NCI-H2171 (cell line): ENCODE measurements at regions not wholly inside any gene's neighbourhood (a gene's known extent, or its start where the extent isn't known, plus 50 kb on each side); places are given as distances from the start of the nearest gene placed in this dataset.
"Not testable (repeated sequence)": the region's sequence is repeated elsewhere in the genome, so short reads cannot be mapped to it uniquely, and the experiment has no call there.

Source experiments
- DNase-seq: peaks from one replicate; lab custom pipeline; 2025; lab: John Stamatoyannopoulos, UW

- DNase-seq = no peak
These were observed 89.8 kb upstream of the MED13 start for GRCh38 chr17:62154909-62155308.

DNA sequence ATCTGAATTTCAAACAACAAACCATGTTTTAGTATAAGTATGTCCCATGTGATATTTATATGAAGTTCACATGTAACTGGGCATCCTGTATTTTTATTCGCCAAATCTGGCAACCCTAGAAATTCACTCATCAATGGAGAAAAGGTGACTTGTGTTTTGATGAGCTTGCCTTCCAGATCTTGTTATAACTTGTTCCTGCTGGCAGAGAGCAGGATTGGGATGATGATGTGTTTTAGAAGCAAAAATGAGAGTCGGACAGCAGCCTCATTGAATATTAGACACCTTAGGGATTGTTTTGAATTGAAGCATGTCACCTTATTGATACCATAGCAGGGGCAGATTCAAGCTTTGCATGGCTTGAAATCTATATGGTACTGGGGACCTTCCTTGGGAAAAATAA is 85.4 kb upstream of the MED13 start:
- DNase-seq = no peak

- no peak for DNase-seq
These were observed 84.9 kb upstream of the MED13 start for GRCh38 chr17:62149961-62150360.

GRCh38 chr17:62147284-62147683 is 82.2 kb upstream of the MED13 start:
- DNase-seq = no peak

GRCh38 chr17:62140836-62141235 is 75.8 kb upstream of the MED13 start:
- no peak for DNase-seq

- DNase-seq = no peak
These were observed 75.3 kb upstream of the MED13 start for GRCh38 chr17:62140376-62140775.

DNA sequence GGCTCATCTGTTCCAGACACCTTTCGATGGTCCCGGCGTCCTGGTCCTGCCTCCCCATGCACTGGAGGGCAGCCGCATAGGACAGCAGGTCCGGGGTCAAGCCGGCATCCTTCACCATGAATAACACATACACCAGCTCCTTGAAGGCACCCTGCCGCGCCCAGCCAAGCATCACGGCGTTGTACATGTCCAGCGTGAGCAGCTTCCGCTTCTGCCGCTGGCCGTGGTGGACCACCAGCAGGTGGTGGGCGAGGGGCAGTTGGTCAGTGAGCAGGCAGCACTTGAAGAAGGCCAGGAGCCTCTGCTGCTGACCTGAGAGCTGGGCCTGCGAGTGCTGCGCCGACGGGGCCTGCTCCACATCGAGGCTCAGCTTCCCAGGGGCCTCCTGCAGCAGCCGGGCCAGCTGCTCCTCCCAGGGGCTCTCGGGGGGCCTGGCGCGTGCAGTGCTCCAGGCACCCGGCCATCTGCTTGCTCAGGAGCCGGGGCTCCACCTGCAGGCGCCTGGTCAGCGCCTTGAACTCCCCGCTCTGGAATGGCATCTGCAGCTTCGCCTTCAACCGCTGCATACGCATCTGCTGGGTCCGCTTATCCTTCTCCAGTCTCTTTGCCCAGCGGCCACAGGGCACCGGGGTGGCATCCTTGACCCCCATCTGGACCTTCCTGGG is 74.7 kb upstream of the MED13 start:
- DNase-seq = peak; percentile 7

GRCh38 chr17:62139141-62139540 is 74.1 kb upstream of the MED13 start:
- DNase-seq = no peak

DNA sequence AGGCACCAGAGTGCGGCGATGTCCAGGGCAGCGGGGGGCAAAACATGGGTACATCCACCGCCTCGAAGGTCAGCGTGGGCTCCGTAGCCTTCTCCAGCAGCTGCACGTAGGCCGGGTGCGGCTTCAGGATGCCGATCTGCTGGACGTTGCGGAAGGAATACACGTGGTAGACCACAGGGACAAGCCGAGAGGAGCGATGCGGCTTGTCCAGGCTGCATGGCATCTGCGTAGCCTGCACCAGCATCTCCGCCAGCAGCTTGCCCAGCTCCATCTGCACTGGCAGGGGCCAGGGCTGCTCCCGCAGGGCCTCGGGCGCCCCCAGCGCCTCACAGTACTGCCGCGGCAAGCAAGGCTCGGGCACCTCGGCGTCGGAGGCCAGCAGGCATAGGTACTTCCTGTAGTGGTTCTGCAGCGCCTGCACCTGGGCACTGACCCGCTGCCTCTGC is 73.6 kb upstream of the MED13 start:
- DNase-seq = peak; percentile 47

DNA sequence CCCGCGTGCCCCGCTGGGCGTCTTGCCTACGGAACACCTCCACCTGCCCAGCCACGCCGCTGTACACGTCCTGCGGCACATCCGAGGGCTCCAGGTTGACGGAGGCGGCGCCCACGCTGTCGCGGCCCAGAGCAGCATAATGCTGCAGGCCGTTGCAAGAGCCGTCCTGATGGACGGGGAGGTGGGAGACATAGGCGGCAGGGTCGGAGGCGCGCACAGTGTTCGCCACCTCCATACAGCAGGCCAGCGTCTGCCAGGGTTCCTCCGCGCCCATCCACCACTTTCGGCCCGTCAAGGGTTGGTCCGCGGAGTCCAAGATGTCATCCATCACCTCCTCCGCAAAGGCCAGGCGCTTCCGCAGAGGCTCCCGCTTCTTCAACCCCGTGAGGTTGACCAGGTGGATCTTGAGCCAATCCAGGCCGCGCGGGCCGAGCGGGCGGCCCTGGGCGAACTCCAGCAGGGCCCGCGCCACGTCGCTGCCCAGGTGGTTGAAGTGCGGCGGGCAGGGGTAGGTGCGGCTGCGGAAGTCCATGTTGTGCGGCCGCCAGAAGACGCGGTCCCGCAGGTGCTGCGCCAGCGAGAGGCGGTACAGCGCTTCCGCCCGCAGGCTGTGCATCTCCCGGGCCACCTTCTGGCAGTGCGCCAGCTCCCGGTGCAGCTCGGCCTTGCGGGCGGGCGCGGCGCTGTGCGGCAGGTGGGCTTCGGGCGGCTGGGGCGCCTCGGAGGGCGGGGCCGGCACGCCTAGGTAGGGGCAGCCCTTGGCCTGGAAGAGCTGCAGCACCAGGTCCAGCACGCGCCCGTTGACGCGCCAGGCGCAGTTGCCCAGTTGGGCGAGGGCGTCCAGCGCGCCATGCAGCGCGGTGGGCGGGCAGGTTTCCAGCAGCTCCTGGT is 72.9 kb upstream of the MED13 start:
- peak; percentile 35 for DNase-seq

DNA sequence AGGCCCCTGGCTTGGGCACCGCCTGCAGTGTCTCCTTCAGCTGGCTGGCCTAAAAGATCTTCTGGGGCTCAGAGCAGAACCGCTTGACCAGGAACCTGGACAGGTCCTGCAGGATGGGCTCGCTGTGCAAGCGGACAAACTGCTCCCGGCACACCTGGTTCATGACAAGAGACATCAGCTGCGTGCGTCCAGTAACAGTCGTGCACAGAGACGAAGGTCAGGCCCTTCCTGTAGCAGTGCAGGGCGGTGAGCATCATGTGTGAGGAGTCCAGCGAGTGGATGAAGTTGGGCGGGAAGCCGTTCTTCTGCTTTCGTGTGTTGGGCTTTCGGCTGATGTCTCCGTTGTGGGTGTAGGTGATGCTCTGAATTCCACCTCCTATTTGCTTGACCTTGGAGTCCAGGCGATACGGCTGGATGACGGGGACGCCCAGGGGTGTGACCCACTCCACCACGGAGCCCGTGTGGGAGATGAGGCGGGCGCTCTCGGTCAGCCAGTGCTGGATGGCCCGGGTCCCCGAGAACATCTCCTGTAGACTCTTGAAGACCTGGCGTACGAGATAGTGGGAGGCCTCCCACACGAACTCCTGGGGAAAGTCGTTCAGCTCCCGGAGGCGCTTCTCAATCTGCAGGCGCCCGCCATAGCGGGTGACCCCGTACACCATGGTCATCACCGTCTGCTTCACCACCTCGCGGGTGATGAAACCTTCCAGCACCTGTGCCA is 72.1 kb upstream of the MED13 start:
- not testable (repeated sequence) for DNase-seq

GRCh38 chr17:62135742-62136141 is 70.7 kb upstream of the MED13 start:
- no peak for DNase-seq

DNA sequence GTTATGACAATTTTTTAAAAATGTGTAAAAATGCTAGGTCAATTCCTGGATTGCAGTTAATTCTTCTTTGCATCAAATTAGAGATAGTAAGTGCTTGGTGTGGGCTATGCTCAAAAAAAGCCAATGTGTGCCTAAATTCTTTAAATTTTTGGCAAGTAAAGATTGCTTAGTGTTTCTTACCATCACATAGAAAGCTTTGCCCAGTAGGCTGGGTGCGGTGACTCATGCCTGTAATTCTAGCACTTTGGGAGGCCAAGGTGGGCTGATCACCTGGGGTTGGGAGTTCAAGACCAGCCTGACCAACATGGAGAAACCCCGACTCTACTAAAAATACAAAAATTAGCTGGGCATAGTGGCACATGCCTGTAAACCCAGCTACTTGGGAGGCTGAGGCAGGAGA is 70.0 kb upstream of the MED13 start:
- DNase-seq = not testable (repeated sequence)

- DNase-seq = no peak
These were observed 69.3 kb upstream of the MED13 start for GRCh38 chr17:62134397-62134796.

DNA sequence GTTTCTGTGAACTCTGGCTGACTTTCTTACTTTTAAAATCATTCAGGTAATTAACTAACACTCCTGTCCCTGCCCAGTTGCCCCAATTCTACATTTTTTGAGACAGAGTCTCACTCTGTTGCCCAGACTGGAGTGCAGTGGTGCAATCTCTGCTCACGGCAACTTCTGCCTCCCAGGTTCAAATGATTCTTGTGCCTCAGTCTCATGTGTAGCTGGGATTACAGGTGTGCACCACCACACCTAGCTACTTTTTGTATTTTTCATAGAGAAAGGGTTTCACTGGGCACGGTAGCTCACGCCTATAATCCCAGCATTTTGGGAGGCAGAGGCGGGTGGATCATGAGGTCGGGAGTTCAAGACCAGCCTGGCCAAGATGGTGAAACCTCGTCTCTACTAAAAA is 66.2 kb upstream of the MED13 start:
- not testable (repeated sequence) for DNase-seq

DNA sequence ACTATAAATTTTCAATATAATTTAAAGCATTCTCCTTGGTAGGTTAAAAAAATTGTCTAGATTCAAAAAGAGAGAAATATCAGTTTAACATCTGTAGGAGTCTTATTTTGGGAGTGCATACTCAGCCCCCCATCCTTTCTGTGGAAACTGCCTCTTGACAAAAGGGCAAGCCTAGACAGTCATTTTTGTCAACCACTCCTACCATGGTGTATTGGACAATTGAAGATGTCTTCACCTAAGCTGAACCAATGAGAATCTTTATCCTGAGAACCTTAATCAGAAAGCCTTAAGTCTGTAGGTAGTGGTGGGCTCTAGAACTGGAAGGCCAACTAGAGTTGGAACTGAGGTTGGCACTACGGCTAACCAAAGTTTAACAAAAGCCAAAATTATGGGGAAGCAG is 65.7 kb upstream of the MED13 start:
- no peak for DNase-seq

DNA sequence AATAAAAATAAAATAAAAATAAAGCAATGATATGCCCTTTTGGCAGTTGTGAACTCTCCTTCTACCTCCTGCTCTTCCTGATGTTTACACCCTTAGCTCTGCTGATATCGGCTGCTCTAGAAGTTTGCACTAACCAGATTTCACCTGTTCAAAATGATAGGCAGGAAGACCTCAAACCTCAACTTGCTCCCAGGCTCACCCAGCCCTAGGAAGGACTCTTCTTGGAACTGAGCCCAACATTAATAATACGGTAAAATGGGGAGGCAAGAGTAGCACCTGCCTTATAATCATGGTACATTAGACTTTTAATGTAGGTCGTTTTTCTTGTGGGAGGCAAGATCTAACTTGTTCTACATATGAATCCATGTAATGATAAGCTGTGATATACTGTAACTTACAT is 61.2 kb upstream of the MED13 start:
- no peak for DNase-seq

DNA sequence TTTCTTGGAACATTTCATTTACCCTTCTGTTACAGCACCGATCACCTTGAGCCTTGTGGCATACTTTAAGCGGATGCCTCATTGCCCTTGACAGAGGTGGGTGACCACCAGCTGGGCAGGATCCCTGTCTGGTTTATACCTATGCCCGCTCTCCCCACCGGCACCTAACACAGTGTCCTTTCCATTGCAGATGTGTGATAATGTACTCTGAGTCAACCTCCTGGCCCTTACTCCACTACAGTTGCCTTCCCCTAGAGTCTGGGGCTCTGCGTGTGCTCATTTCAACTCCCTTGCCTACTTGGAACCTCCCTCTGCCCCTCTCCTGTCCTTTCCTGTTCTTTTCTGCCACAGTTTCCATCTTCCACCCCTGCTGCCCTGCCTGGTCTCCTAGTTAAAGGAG is 60.2 kb upstream of the MED13 start:
- DNase-seq = no peak

- DNase-seq = no peak
These were observed 56.1 kb upstream of the MED13 start for GRCh38 chr17:62121025-62121730.

GRCh38 chr17:62119373-62119772 is 54.3 kb upstream of the MED13 start:
- no peak for DNase-seq
